ENCODE measurements at regions not wholly inside any gene's neighbourhood (a gene's known extent, or its start where the extent isn't known, plus 50 kb on each side); places are given as distances from the start of the nearest gene placed in this dataset.

GRCh38 chr12:84508851-84509260 lies 403.7 kb downstream of the SLC6A15 start:
- H3K27ac ChIP-seq = no peak overlapping the region
- TF ChIP-seq CTCF (conservative IDR thresholded peaks at IDR 0.05) = peak; percentile 22; the same call in 1 of the 2 replicates
- TF ChIP-seq ZFX (IDR thresholded peaks at IDR 0.05) = no peak

GRCh38 chr12:84507956-84508850 lies 404.4 kb downstream of the SLC6A15 start:
- TF ChIP-seq CTCF (conservative IDR thresholded peaks at IDR 0.05) = peak; percentile 42
- no peak for TF ChIP-seq ZFX (IDR thresholded peaks at IDR 0.05)
- H3K27ac ChIP-seq = no peak overlapping the region

- no peak overlapping the region for H3K27ac ChIP-seq
- TF ChIP-seq ZFX (IDR thresholded peaks at IDR 0.05) (no peak), CTCF (conservative IDR thresholded peaks at IDR 0.05) (no peak)
These were observed 406.3 kb downstream of the SLC6A15 start for GRCh38 chr12:84506282-84506681.

- no peak overlapping the region for H3K27ac ChIP-seq
- TF ChIP-seq ZFX (IDR thresholded peaks at IDR 0.05) = no peak
- TF ChIP-seq CTCF (conservative IDR thresholded peaks at IDR 0.05) = peak; percentile 85
These were observed 409.5 kb downstream of the SLC6A15 start for GRCh38 chr12:84502907-84503787.

GRCh38 chr12:84502180-84502860 lies 410.3 kb downstream of the SLC6A15 start:
- H3K27ac ChIP-seq = no peak overlapping the region
- TF ChIP-seq ZFX (IDR thresholded peaks at IDR 0.05) = no peak
- TF ChIP-seq CTCF (conservative IDR thresholded peaks at IDR 0.05) = no peak

- TF ChIP-seq CTCF (conservative IDR thresholded peaks at IDR 0.05) (peak; percentile 49), ZFX (IDR thresholded peaks at IDR 0.05) (no peak)
- no peak overlapping the region for H3K27ac ChIP-seq
These were observed 414.8 kb downstream of the SLC6A15 start for GRCh38 chr12:84497819-84498218.
